H1 (cell line): ENCODE measurements at regions not wholly inside any gene's neighbourhood (a gene's known extent, or its start where the extent isn't known, plus 50 kb on each side); places are given as distances from the start of the nearest gene placed in this dataset.

Experiments used
- HDAC2 ChIP-seq, 2 experiments: fragments of 300-600 bp in 1 of 2; sonication (generic) in 1 of 2; IDR thresholded peaks; 2 replicates each; pipeline ENCODE4 v1.6.1; 2011 to 2012; ENCODE audit warnings: low read depth in 2 of 2, low read length in 2 of 2, mild to moderate bottlenecking in 2 of 2, moderate library complexity in 2 of 2, borderline replicate concordance in 1 of 2, inconsistent platforms in 1 of 2

DNA sequence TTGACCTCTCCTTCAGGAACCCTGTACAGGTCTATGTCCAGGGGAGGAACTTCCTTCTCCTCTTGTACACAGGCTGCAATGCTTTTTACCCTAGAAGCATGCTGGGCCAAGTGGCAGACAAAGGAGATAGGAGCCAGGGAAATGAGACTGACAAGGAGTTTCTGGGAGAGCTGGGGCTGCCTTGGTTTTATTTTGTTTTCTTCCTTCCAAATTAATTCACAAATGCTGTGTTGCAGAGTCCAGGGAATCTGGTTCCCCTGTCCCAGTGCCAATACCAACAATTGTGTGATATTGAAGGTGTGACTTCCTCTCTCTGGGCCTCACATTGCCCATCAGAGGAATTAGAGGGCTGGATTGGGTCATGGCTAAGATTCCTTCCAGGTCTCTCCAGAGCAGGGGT is 224.8 kb upstream of the PPP2R3A start (continued):
- TF ChIP-seq HDAC2 (IDR thresholded peaks at IDR 0.05; ENCODE audit: borderline replicate concordance in 1 of 2, low read depth in 2 of 2, low read length in 2 of 2) = no peak
- TF ChIP-seq, all 59 proteins: peak for 0
